HEK293T (cell line): ENCODE measurements at regions not wholly inside any gene's neighbourhood (a gene's known extent, or its start where the extent isn't known, plus 50 kb on each side); places are given as distances from the start of the nearest gene placed in this dataset.

Experiments
- CTCF ChIA-PET: fragments of 350-600 bp; formaldehyde crosslinking; extraction: SDS; loops from one replicate; lab custom pipeline; 2021; ENCODE audit warnings: antibody characterized with exemption, inconsistent platforms; lab: Yijun Ruan, JAX
- POLR2A ChIA-PET: fragments of 350-600 bp; formaldehyde crosslinking; extraction: SDS; loops from one replicate; lab custom pipeline; 2020; ENCODE audit warnings: antibody characterized with exemption, inconsistent platforms; lab: Yijun Ruan, JAX
- DNase-seq: peaks from one replicate; pipeline ENCODE4 v3.0.0; 2012; ENCODE audit warnings: mixed read lengths; ENCODE audit errors: extremely low spot score
- ARNT ChIP-seq: fragments of 450-650 bp; IDR thresholded peaks from 2 replicates; pipeline ENCODE4 v1.6.1; 2017; ENCODE audit warnings: mild to moderate bottlenecking
- BHLHE40 ChIP-seq: fragments of 450-650 bp; IDR thresholded peaks from 2 replicates; pipeline ENCODE4 v1.6.1; 2016; ENCODE audit warnings: mild to moderate bottlenecking, moderate library complexity, borderline replicate concordance
- CTBP1 ChIP-seq: fragments of 450-650 bp; IDR thresholded peaks from 2 replicates; pipeline ENCODE4 v1.6.1; 2016; ENCODE audit warnings: borderline replicate concordance
- ELF4 ChIP-seq: fragments of 450-650 bp; IDR thresholded peaks from 2 replicates; pipeline ENCODE4 v1.6.1; 2017; ENCODE audit warnings: antibody characterized with exemption
- FOXA1 ChIP-seq: fragments of 450-650 bp; IDR thresholded peaks from 2 replicates; pipeline ENCODE4 v1.6.1; 2016; ENCODE audit warnings: mild to moderate bottlenecking
- FOXK2 ChIP-seq: fragments of 450-650 bp; IDR thresholded peaks from 2 replicates; pipeline ENCODE4 v1.6.1; 2016; ENCODE audit warnings: mild to moderate bottlenecking
- FOXM1 ChIP-seq: fragments of 450-650 bp; IDR thresholded peaks from 2 replicates; pipeline ENCODE4 v1.6.1; 2017; ENCODE audit warnings: mild to moderate bottlenecking, borderline replicate concordance
- HDGF ChIP-seq: fragments of 450-650 bp; IDR thresholded peaks from 2 replicates; pipeline ENCODE4 v1.6.1; 2017; ENCODE audit warnings: antibody characterized with exemption, borderline replicate concordance
- L3MBTL2 ChIP-seq: fragments of 450-650 bp; conservative IDR thresholded peaks from 2 replicates; pipeline ENCODE4 v1.6.1; 2016; ENCODE audit warnings: mild to moderate bottlenecking
- LEF1 ChIP-seq: fragments of 450-650 bp; IDR thresholded peaks from 2 replicates; pipeline ENCODE4 v1.6.1; 2017; ENCODE audit warnings: mild to moderate bottlenecking, borderline replicate concordance
- NFRKB ChIP-seq: fragments of 450-650 bp; IDR thresholded peaks from 2 replicates; pipeline ENCODE4 v1.6.1; 2016; ENCODE audit warnings: mild to moderate bottlenecking, moderate library complexity
- SP1 ChIP-seq: fragments of 450-650 bp; IDR thresholded peaks from 2 replicates; pipeline ENCODE4 v1.6.1; 2017
- SUZ12 ChIP-seq: fragments of 450-650 bp; IDR thresholded peaks from 2 replicates; pipeline ENCODE4 v1.6.1; 2016; ENCODE audit warnings: mild to moderate bottlenecking
- TARDBP ChIP-seq: fragments of 450-650 bp; IDR thresholded peaks from 2 replicates; pipeline ENCODE4 v1.6.1; 2016
- ZNF384 ChIP-seq: fragments of 450-650 bp; IDR thresholded peaks from 2 replicates; pipeline ENCODE4 v1.6.1; 2016
- TF ChIP-seq, protein P1 (sequence below): fragments of 450-650 bp; IDR thresholded peaks from 2 replicates; pipeline ENCODE4 v1.6.1; 2016

DNA sequence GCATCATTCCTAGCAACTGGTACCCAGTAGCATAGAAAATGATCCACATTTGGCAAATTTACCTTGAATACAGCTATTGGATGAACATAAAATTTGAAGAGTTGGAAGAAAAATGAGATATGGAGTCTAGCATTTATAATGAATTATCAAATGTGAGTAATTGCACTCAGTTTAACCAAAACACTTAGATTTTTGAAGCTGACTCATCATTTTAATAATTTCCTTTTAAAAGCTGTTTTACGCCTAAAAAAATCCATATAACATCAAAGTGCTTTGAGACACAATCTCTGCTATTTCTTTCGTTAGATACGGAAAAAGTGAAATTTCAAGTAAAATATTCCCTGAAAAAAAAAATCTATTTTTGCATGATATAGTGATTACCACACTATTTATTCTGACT is 767.4 kb downstream of the ROBO2 start:
- ChIA-PET CTCF (no interaction called here), POLR2A (no interaction called here)
- TF ChIP-seq TARDBP (no peak), BHLHE40 (no peak), ELF4 (no peak), FOXA1 (no peak), L3MBTL2 (no peak), SUZ12 (no peak), ARNT (no peak)
- DNase-seq: no peak

DNA sequence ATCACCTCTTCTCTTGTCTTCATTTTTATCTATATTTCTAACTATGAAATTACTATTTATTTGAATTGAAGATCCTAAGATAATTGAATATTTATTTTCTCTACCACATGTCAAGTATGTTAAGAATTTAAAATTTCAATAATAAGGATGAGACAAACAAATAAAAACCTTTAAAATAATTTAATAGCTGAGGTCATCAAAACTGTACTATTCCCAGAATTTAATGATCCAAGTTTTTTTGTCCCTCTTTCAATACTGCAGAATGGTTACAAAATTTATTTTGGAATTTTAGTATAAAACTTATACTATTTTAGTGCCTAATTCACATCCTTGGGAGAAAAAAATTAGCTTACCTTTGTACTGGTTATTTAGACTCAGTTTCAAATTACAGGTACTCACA is 774.9 kb downstream of the ROBO2 start:
- ChIA-PET POLR2A (no interaction called here), CTCF (no interaction called here)

DNA sequence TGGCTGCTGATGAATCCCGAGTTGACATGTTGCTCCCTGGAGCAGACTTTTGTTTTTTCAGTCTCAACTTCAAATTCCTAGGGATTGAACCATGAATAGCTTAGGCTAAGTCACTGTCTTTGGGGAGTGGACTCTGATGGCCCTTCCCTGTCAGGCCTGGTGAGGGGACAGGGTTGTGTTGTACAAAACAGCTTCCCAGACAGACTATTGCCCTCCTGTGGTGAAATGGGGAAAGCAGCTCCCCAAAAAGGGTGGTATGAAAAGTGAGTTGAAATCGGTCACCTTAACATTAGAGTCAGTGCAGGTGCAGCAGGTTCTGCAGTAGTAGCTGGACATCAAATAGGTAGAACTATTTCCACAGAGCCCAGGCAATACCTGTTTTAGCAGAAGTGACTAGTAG is 775.6 kb downstream of the ROBO2 start:
- POLR2A ChIA-PET: no interaction called here
- CTCF ChIA-PET: no interaction called here
- TF ChIP-seq SUZ12: no peak
- TF ChIP-seq, protein P1, sequence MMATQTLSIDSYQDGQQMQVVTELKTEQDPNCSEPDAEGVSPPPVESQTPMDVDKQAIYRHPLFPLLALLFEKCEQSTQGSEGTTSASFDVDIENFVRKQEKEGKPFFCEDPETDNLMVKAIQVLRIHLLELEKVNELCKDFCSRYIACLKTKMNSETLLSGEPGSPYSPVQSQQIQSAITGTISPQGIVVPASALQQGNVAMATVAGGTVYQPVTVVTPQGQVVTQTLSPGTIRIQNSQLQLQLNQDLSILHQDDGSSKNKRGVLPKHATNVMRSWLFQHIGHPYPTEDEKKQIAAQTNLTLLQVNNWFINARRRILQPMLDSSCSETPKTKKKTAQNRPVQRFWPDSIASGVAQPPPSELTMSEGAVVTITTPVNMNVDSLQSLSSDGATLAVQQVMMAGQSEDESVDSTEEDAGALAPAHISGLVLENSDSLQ: no peak
- DNase-seq: peak; percentile 10

More for the DNA sequence above, 774.9 kb downstream of the ROBO2 start:
- DNase-seq: no peak
- TF ChIP-seq FOXM1 (no peak), NFRKB (no peak), TARDBP (no peak), CTBP1 (no peak), L3MBTL2 (no peak)

DNA sequence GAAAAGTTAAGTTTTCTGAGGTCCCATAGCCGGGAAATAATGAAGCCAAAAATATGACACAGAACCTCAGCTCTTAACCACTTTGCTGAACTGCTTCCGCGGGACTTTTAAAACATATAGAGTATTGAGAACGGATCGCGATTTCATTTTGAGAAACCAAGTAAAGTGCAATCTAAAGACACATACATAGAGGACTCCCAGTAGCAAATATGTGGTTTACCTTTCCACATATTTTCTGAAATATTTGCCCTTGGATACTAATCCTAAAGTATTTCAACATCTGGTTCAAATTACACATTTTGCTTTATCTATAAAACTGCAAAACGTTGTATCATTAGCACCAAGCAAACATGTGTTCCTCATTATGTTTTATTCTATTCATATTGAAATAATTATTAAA is 776.5 kb downstream of the ROBO2 start:
- TF ChIP-seq TARDBP: no peak
- no peak for TF ChIP-seq SP1
- no peak for TF ChIP-seq BHLHE40
- no peak for TF ChIP-seq ELF4
- TF ChIP-seq, protein P1: no peak
- no peak for TF ChIP-seq FOXM1
- no peak for TF ChIP-seq SUZ12
- TF ChIP-seq ZNF384: no peak
- TF ChIP-seq ARNT: no peak
- no peak for TF ChIP-seq FOXK2
- no peak for TF ChIP-seq LEF1
- POLR2A ChIA-PET: no interaction called here
- DNase-seq: no peak
- CTCF ChIA-PET: no interaction called here

DNA sequence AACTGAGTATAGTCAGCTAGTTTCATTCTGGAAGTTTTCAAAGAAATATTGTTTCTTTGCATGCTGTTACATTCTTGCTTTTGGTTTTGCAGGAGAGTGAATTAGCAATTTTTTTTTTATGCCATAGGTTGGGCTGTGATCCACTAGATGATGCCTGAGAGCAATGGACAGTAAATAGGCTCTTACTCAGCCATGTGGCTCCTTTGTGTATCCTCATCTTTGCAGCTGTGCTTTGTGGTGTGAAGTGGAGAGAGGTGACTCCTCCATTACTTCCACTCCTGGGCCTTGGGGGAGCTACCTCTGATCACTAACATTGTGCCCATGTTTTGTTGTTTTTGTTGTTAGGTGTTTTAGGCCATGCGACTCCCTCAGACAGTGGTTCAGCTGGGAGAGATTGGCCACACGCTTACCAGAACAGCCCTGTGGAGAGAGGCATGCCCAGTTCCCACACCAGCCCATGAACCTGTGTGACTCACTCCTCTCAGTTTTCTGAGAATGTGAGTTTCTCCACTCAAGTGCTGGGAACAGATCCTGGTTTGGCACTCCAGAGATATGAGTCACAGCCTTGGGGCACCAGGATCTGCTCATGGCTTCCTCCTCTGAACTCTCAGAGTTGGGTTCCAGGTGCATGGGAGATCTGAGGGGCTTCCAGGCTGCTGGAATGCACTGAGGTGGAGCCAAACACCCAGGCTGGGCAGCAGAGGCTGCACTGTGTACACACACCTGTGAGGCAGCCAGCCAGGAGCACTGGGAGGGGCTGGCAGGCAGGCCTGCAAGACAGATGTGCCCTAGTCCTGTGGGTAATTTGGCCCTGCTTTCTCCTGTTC is 785.3 kb downstream of the ROBO2 start:
- CTCF ChIA-PET: no interaction called here
- POLR2A ChIA-PET: no interaction called here
- DNase-seq: no peak
- TF ChIP-seq CTBP1 (no peak), TARDBP (no peak), SUZ12 (no peak), ARNT (no peak), ELF4 (no peak), LEF1 (no peak), FOXK2 (no peak), L3MBTL2 (no peak), FOXM1 (no peak), HDGF (no peak), NFRKB (no peak), BHLHE40 (no peak), FOXA1 (no peak), ZNF384 (no peak), SP1 (no peak)
- TF ChIP-seq, protein P1: no peak

DNA sequence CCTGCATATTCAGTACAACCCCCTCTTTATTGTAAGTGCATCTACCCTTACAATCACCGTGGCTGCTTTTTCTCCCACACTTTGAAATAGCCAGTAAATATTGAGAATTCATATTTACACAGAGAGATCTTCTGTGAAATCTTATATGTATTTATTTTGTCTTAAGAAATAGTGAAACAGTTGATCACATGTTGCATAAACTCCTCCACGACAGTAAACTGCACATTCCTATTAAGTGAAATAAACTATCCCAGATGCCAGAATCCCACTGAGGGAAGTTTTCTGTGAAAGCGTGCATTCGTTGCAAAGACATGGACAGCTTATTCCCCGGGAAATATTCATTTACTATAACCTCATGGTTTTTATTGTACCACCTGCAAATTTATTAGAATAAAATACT is 796.0 kb downstream of the ROBO2 start:
- TF ChIP-seq ZNF384 (no peak), SP1 (no peak), FOXA1 (no peak), ELF4 (no peak), TARDBP (no peak), LEF1 (no peak), BHLHE40 (no peak), ARNT (no peak), FOXM1 (no peak), HDGF (no peak), CTBP1 (no peak)
- TF ChIP-seq, protein P1: no peak
- CTCF ChIA-PET: no interaction called here
- POLR2A ChIA-PET: no interaction called here
- no peak for DNase-seq
